ENCODE measurements at regions not wholly inside any gene's neighbourhood (a gene's known extent, or its start where the extent isn't known, plus 50 kb on each side); places are given as distances from the start of the nearest gene placed in this dataset.
"Not testable (repeated sequence)": the region's sequence is repeated elsewhere in the genome, so short reads cannot be mapped to it uniquely, and the experiment has no call there.

DNA sequence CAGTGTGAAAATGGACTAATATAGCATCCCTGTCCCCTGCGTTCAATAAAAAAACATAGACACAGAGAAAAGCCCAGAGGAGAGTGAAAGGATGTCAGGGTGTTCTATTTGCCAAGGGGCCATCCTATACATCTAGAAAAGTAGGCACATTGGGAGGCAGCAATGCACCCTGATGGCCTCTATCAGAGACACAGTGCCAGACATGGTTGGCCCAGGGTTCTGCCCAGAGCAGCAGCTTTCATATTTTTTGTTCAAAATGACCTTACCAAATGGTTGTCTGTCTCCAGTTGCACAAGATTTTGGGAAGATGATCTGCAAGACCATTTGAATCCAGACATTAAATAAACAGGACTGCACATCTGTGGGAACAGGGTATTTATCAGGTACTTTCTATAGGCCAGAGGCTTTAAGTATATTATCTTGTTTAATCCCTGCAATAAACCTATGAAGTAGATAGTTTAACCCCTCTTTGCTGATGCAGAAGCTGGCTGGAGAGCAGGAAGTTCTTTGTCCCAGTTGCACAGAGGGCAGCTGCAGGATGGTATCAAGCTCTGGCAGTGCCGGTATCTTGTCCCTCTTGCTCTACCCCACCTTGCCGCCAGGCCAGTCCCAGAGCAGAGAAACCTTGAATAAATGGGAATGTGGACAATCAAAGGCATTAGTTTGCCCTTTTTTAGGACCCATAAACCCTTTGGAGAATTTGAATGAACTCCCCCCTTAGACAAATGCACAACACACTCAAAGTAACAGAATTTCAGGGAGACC, 171.8 kb upstream of the PWP1 start:
- Histone ChIP-seq H3K27ac (ENCODE audit: low read length) (no peak overlapping the region), H3K4me2 (ENCODE audit: low read length) (no peak overlapping the region), H3K9ac (ENCODE audit: low read length) (no peak overlapping the region), H3K4me3 (ENCODE audit: low read length) (no peak overlapping the region), H3K36me3 (ENCODE audit: low read depth, low read length) (no peaks in the 10 kb centered on the region), H3F3A (ENCODE audit: low read length, unreplicated experiment) (no peaks in the 10 kb centered on the region), H3K79me2 (ENCODE audit: low read length) (no peaks in the 10 kb centered on the region), H3K9me3 (ENCODE audit: low read length) (no peaks in the 10 kb centered on the region), H3K9me2 (replicated peaks; ENCODE audit: low read length) (no peaks in the 10 kb centered on the region), H3K4me1 (ENCODE audit: insufficient read depth, low read length) (peaks cover 25% of the 10 kb centered on the region), H4K20me1 (ENCODE audit: low read length) (no peaks in the 10 kb centered on the region), H3K27me3 (ENCODE audit: low read length) (no peaks in the 10 kb centered on the region), H2AFZ (ENCODE audit: low read length) (no peak overlapping the region)
- intact Hi-C loops (cut with micrococcal nuclease), result no loop called here
- CTCF ChIA-PET, result no interaction called here
- no TSS peak for BruUV-seq (replicated peaks)
- POLR2A ChIA-PET (ENCODE audit: unreplicated experiment), result no interaction called here
- DNase-seq (no peak), ATAC-seq (no peak)
- TF ChIP-seq EZH2phosphoT487 (IDR thresholded peaks at IDR 0.05; ENCODE audit: borderline replicate concordance, low read length) (no peak), EZH2 (IDR thresholded peaks at IDR 0.05; ENCODE audit: low read length, unreplicated experiment) (no peak)
- TF ChIP-seq, protein P1, sequence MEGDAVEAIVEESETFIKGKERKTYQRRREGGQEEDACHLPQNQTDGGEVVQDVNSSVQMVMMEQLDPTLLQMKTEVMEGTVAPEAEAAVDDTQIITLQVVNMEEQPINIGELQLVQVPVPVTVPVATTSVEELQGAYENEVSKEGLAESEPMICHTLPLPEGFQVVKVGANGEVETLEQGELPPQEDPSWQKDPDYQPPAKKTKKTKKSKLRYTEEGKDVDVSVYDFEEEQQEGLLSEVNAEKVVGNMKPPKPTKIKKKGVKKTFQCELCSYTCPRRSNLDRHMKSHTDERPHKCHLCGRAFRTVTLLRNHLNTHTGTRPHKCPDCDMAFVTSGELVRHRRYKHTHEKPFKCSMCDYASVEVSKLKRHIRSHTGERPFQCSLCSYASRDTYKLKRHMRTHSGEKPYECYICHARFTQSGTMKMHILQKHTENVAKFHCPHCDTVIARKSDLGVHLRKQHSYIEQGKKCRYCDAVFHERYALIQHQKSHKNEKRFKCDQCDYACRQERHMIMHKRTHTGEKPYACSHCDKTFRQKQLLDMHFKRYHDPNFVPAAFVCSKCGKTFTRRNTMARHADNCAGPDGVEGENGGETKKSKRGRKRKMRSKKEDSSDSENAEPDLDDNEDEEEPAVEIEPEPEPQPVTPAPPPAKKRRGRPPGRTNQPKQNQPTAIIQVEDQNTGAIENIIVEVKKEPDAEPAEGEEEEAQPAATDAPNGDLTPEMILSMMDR (conservative IDR thresholded peaks at IDR 0.05; ENCODE audit: low read depth, low read length), result no peak

DNA sequence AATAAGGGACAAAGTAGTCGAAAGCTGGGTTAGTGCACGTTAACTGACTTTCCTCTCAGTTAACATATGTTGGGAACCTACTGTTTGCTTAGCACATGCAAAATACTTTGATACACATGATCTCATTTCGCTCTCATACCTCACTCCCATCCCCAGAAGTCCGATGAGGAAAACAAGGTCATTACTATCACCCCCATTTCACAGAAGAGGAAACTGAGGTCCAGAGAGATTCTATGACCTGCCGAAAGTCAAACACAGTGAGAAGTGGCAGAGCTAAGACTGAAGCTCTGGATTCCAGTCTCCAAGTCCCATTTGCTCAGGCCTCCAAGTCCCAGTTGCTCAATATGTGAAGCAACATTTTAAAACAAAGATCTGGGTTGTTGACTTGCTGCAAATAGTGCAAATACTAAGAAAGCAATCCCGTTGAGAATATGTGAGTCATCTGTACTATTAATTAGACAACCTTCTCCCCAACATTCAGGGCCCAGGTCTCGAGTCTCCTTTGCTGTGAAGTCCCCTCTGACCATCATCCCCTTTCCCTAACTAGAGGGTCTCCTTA, 170.6 kb upstream of the PWP1 start:
- no peaks in the 10 kb centered on the region for H3K9me3 ChIP-seq (ENCODE audit: low read length)
- TF ChIP-seq EZH2 (IDR thresholded peaks at IDR 0.05; ENCODE audit: low read length, unreplicated experiment), result no peak
- BruUV-seq (replicated peaks), result no TSS peak
- H3K4me3 ChIP-seq (ENCODE audit: low read length), result no peak overlapping the region
- H3K4me1 ChIP-seq (ENCODE audit: insufficient read depth, low read length), result peaks cover 25% of the 10 kb centered on the region
- H3K27me3 ChIP-seq (ENCODE audit: low read length), result no peaks in the 10 kb centered on the region
- no peaks in the 10 kb centered on the region for H3F3A ChIP-seq (ENCODE audit: low read length, unreplicated experiment)
- peak overlapping the region; percentile 75 for H3K27ac ChIP-seq (ENCODE audit: low read length)
- CTCF ChIA-PET, result no interaction called here
- no peaks in the 10 kb centered on the region for H3K36me3 ChIP-seq (ENCODE audit: low read depth, low read length)
- H4K20me1 ChIP-seq (ENCODE audit: low read length), result no peaks in the 10 kb centered on the region
- no peaks in the 10 kb centered on the region for H3K79me2 ChIP-seq (ENCODE audit: low read length)
- POLR2A ChIA-PET (ENCODE audit: unreplicated experiment), result no interaction called here
- peak; percentile 22 for ATAC-seq
- no peak overlapping the region for H3K9ac ChIP-seq (ENCODE audit: low read length)
- DNase-seq, result peak; percentile 72
- H3K4me2 ChIP-seq (ENCODE audit: low read length), result peak overlapping the region; percentile 59
- intact Hi-C loops (cut with micrococcal nuclease), result no loop called here
- H2AFZ ChIP-seq (ENCODE audit: low read length), result peak overlapping the region; percentile 40; the same call in 1 of the 2 replicates
- no peaks in the 10 kb centered on the region for H3K9me2 ChIP-seq (replicated peaks; ENCODE audit: low read length)

DNA sequence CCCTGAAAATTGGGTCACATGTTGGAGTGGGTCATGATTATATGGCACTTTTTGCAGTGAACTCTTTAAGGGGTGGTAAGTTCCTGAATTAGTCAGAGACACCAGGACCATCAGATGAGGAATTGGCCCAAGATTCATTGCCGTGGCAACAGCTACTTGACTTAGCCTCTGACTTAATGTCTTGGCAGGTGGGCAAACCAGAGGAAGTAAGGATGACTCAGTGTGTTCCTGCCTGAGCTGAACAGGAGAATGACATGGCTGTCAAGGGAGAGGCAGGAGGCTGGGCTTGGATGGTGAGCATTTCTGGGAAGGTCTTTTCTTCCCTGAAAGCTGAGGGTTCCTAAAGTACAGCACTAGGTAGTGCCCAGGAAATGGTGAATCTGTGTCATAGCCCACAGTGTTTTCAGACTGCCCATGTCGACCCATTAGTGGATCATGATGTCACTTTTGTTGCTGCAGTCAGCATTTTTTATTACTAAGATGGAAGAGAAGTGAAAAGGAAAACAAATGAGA, 170.1 kb upstream of the PWP1 start:
- ATAC-seq (peak; percentile 84), DNase-seq (peak; percentile 98)
- ChIA-PET POLR2A (ENCODE audit: unreplicated experiment) (no interaction called here), CTCF (no interaction called here)
- H3K27ac ChIP-seq (ENCODE audit: low read length), result peak overlapping the region; percentile 75
- H3K9me3 ChIP-seq (ENCODE audit: low read length), result no peaks in the 10 kb centered on the region
- no peaks in the 10 kb centered on the region for H3K9me2 ChIP-seq (replicated peaks; ENCODE audit: low read length)
- 0 out of 2 replicates have a peak overlapping the region, but pooled peaks have one; percentile 4 for H3K9ac ChIP-seq (ENCODE audit: low read length)
- intact Hi-C loops (cut with micrococcal nuclease), result no loop called here
- BruUV-seq (replicated peaks), result no TSS peak
- no peaks in the 10 kb centered on the region for H4K20me1 ChIP-seq (ENCODE audit: low read length)
- H3K4me3 ChIP-seq (ENCODE audit: low read length), result 0 out of 2 replicates have a peak overlapping the region, but pooled peaks have one; percentile 17
- H3K4me1 ChIP-seq (ENCODE audit: insufficient read depth, low read length), result peaks cover 25% of the 10 kb centered on the region
- H3K79me2 ChIP-seq (ENCODE audit: low read length), result no peaks in the 10 kb centered on the region
- no peaks in the 10 kb centered on the region for H3K27me3 ChIP-seq (ENCODE audit: low read length)
- no peak for TF ChIP-seq EZH2phosphoT487 (IDR thresholded peaks at IDR 0.05; ENCODE audit: borderline replicate concordance, low read length)
- TF ChIP-seq, protein P1 (conservative IDR thresholded peaks at IDR 0.05; ENCODE audit: low read depth, low read length), result no peak
- peak overlapping the region; percentile 59 for H3K4me2 ChIP-seq (ENCODE audit: low read length)
- no peaks in the 10 kb centered on the region for H3F3A ChIP-seq (ENCODE audit: low read length, unreplicated experiment)
- H3K36me3 ChIP-seq (ENCODE audit: low read depth, low read length), result no peaks in the 10 kb centered on the region
- peak overlapping the region; percentile 40; the same call in 1 of the 2 replicates for H2AFZ ChIP-seq (ENCODE audit: low read length)

DNA sequence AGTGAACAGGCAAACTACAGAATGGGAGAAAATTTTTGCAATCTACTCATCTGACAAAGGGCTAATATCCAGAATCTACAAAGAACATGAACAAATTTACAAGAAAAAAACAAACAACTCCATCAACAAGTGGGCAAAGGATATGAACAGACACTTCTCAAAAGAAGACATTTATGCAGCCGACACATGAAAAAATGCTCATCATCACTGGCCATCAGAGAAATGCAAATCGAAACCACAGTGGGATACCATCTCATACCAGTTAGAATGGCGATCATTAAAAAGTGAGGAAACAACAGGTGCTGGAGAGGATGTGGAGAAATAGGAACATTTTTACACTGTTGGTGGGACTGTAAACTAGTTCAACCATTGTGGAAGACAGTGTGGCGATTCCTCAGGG, 167.8 kb upstream of the PWP1 start:
- DNase-seq; POLR2A ChIA-PET (ENCODE audit: unreplicated experiment): not testable (repeated sequence)

More for the DNA sequence above, 167.8 kb upstream of the PWP1 start:
- H3K4me3 ChIP-seq (ENCODE audit: low read length); H3K4me2 ChIP-seq (ENCODE audit: low read length); H4K20me1 ChIP-seq (ENCODE audit: low read length); H3K9me2 ChIP-seq (replicated peaks; ENCODE audit: low read length); H3K27me3 ChIP-seq (ENCODE audit: low read length); CTCF ChIA-PET; H3F3A ChIP-seq (ENCODE audit: low read length, unreplicated experiment); intact Hi-C loops (cut with micrococcal nuclease); H3K9ac ChIP-seq (ENCODE audit: low read length); H3K79me2 ChIP-seq (ENCODE audit: low read length); H2AFZ ChIP-seq (ENCODE audit: low read length); ATAC-seq; H3K36me3 ChIP-seq (ENCODE audit: low read depth, low read length); BruUV-seq (replicated peaks); H3K9me3 ChIP-seq (ENCODE audit: low read length); H3K27ac ChIP-seq (ENCODE audit: low read length): not testable (repeated sequence)
- H3K4me1 ChIP-seq (ENCODE audit: insufficient read depth, low read length), result peaks cover 25% of the 10 kb centered on the region

Data from PC-3 (cell line).